Right ventricle myocardium inferior (tissue), 1 donor: ENCODE measurements at regions not wholly inside any gene's neighbourhood (a gene's known extent, or its start where the extent isn't known, plus 50 kb on each side); places are given as distances from the start of the nearest gene placed in this dataset.

ENCODE experiments used
- ATAC-seq: fragments of 200-7000 bp; cut with Tn5 transposase; one replicate; pipeline ENCODE4 v1.9.1; 2020; ENCODE audit warnings: mild to moderate bottlenecking, moderate library complexity
- DNase-seq: peaks from one replicate; pipeline ENCODE4 v3.0.0; 2021; ENCODE audit errors: missing footprints
- intact Hi-C: fragments of 100-400 bp; cut with DNase I; formaldehyde crosslinking; loops from one replicate; pipeline ENCODE4 v1.11.0; 2022
- donor health status: DM: no; HTN: yes; CAD: no; lungs with severe emphysema.

GRCh38 chr1:87212431-87213134, 116.1 kb upstream of the LMO4 start:
- intact Hi-C loops: no loop called here
- no peak for DNase-seq
- ATAC-seq: no peak

- ATAC-seq: no peak
- intact Hi-C loops: no loop called here
- no peak for DNase-seq
These were observed 115.6 kb upstream of the LMO4 start for GRCh38 chr1:87213135-87213515.

- intact Hi-C loops: no loop called here
- DNase-seq: no peak
- no peak for ATAC-seq
These were observed 113.1 kb upstream of the LMO4 start for GRCh38 chr1:87215592-87215991.

- intact Hi-C loops: no loop called here
- ATAC-seq: no peak
- no peak for DNase-seq
These were observed 110.1 kb upstream of the LMO4 start for GRCh38 chr1:87218618-87219017.

GRCh38 chr1:87219141-87219540, 109.5 kb upstream of the LMO4 start:
- intact Hi-C loops: no loop called here
- no peak for ATAC-seq
- DNase-seq: no peak

GRCh38 chr1:87219626-87220025, 109.1 kb upstream of the LMO4 start:
- ATAC-seq: peak; percentile 56
- no peak for DNase-seq
- intact Hi-C loops: no loop called here

GRCh38 chr1:87220993-87221392, 107.7 kb upstream of the LMO4 start:
- DNase-seq: no peak
- intact Hi-C loops: no loop called here
- ATAC-seq: no peak

- ATAC-seq (no peak), DNase-seq (no peak)
- intact Hi-C loops: no loop called here
These were observed 104.5 kb upstream of the LMO4 start for GRCh38 chr1:87224201-87224600.

GRCh38 chr1:87225171-87225570, 103.5 kb upstream of the LMO4 start:
- no peak for ATAC-seq
- no peak for DNase-seq
- intact Hi-C loops: no loop called here

- intact Hi-C loops: no loop called here
These were observed 102.3 kb upstream of the LMO4 start for GRCh38 chr1:87226341-87226760.

GRCh38 chr1:87227651-87228050, 101.0 kb upstream of the LMO4 start:
- no peak for ATAC-seq
- intact Hi-C loops: no loop called here

More at GRCh38 chr1:87226341-87226760, 102.3 kb upstream of the LMO4 start:
- peak; percentile 85 for DNase-seq
- peak; percentile 75 for ATAC-seq

GRCh38 chr1:87230501-87230900, 98.2 kb upstream of the LMO4 start:
- intact Hi-C loops: no loop called here
- ATAC-seq: no peak
- DNase-seq: no peak

More at GRCh38 chr1:87227651-87228050, 101.0 kb upstream of the LMO4 start:
- no peak for DNase-seq

- DNase-seq (no peak), ATAC-seq (no peak)
- intact Hi-C loops: no loop called here
These were observed 96.8 kb upstream of the LMO4 start for GRCh38 chr1:87231703-87232367.

GRCh38 chr1:87236585-87236984, 92.1 kb upstream of the LMO4 start:
- intact Hi-C loops: no loop called here
- DNase-seq (no peak), ATAC-seq (no peak)

GRCh38 chr1:87239997-87240605, 88.6 kb upstream of the LMO4 start:
- intact Hi-C loops: no loop called here
- ATAC-seq: no peak
- DNase-seq: no peak

- intact Hi-C loops: no loop called here
- no peak for DNase-seq
- no peak for ATAC-seq
These were observed 87.9 kb upstream of the LMO4 start for GRCh38 chr1:87240661-87241285.

- no peak for ATAC-seq
- intact Hi-C loops: no loop called here
- DNase-seq: no peak
These were observed 86.1 kb upstream of the LMO4 start for GRCh38 chr1:87242445-87243185.

GRCh38 chr1:87243573-87243972, 85.1 kb upstream of the LMO4 start:
- no peak for ATAC-seq
- no peak for DNase-seq
- intact Hi-C loops: no loop called here

- no peak for DNase-seq
- ATAC-seq: no peak
- intact Hi-C loops: no loop called here
These were observed 82.2 kb upstream of the LMO4 start for GRCh38 chr1:87246436-87246835.
